SKM-1 treated with dmso at 0.1 percent for 144 hours (cell line): ENCODE measurements at regions not wholly inside any gene's neighbourhood (a gene's known extent, or its start where the extent isn't known, plus 50 kb on each side); places are given as distances from the start of the nearest gene placed in this dataset.

Source experiments
- DNase-seq: peaks from one replicate; lab custom pipeline; 2025; ENCODE audit not compliant: unreplicated experiment; lab: John Stamatoyannopoulos, UW

DNA sequence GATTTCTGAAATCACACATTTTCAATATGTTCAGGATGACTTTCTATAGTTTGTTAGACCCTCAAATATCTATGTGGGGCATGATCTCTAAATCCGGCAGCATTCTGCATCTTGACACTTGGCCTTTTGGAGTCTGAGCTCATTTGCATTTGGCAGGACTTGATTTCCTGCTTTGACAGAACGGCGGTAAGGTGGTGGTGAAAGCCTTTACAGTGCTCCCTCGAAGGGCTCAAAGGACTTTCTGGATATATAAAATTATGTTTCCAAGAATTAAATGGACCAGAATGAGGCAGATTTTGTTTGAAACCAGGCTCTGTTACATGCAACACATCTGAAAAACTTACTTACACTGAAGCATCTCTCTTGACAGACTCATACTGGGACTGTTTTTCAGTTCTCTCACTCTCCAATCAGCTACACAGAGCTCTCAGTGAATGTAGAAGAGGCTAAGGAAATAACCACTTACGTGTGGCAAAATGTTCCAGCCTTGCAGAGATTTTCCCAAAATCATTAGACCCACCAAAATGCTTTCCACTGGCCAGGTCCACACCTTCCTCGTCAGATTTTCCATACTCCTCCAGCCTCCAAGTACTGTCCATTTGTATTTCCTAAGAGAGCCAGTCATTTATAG is 207.2 kb downstream of the SPRY2 start:
- DNase-seq = no peak

DNA sequence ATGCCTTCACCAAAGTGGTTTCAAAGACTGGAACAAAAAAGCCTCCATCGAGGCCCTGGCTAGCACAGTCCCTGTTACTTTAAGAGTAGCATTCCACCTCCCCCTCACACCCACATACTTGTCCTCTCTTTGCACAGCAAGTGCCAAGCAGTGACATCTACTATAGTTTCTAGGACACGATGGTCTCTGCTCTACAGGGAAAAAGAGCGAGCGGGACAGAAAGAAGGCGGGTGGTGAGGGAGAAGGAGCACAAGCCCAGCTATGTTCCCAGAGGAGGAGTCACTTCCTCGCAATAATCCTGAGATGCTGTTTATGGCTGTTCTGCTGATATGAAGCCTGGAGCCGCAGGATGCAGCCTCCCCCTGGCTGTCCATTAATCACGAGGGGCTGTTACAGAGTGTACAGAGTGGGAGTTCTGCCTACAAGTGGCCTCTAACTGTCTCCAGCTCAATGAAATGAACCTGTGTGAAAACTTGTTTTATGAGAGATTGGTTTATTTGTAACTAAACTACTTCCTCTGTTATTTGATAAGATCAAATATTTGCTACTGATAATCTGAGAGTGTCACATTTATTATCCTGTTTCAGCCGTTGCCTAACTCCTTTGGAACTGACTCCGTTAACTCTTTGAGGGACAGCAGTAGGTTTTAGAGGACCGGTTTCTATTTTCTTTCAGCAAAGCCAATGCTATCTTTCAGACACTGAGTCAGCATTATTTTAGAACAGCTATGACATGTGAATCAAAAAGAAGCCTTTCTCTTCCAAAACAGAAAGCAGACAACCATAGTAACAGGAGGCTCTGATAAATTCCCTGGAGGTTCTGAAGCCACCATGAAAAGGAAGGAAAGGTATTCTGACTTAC is 208.0 kb downstream of the SPRY2 start:
- DNase-seq = no peak

DNA sequence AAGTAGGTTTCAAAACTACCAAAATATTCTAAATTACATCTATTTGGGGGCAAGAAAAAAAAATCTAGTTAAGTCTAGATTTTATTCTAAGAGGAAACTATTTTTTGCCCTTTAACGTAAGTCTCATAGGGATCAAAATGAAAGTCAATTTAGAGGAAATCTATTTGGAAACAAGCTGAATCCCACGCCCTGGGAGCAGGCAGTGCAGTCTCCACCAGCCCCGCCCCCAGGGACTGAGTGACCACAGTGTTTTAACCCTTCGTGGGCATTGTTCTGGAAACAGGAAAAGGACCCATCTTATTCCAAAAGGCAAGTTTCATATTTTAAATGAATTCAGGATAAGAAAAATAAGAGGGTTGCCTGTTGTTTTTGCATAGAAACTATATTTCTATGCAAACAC is 209.7 kb downstream of the SPRY2 start:
- no peak for DNase-seq

DNA sequence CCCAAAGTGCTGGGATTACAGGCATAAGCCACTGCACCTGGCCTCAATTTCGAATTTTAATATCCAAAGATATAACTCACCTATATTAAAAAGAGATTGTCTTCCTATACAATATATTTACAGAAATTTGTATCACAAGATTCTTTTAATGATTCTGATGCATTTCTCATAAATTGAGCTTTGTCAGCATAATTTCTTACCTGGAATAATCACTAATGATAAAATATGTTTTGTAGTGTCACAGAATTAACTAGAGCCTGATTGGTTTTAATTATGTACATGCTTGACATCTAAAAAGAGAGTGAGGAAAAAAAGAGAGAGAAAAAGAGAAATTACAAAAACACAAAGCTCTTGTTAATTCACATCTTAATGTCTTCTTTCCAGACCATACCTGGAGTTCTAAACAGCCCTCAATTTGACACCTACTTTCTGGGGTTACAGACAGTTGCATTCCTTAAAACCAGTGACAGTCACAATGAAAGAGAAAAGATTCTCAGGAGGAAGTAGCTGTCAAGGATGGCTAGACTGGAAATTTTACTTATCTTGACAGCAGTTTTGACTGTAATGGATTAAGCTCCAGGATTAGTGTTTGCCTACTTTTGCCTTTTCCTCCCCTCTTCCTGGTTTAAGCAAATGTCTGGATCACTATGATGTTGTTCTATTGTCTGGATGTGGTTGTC is 214.4 kb downstream of the SPRY2 start:
- no peak for DNase-seq

DNA sequence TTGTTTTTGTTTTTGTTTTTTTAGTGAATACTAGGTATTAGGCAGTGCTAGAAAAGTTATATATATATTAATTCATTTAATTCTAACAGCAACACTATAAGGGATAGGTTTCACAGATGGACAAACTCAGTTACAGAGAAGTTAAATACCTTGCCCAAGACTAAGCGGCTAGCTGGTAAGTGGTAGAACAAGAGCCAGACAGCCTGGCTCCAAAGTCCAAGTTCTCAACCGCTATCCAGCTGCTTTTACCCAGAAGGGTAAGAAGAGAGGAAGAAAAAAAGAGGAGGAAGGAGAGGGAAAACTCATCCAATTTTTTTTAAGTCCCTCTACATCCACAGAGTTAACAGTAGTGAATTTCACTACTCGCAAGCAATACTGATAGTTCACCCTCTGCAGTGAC is 217.0 kb downstream of the SPRY2 start:
- no peak for DNase-seq

DNA sequence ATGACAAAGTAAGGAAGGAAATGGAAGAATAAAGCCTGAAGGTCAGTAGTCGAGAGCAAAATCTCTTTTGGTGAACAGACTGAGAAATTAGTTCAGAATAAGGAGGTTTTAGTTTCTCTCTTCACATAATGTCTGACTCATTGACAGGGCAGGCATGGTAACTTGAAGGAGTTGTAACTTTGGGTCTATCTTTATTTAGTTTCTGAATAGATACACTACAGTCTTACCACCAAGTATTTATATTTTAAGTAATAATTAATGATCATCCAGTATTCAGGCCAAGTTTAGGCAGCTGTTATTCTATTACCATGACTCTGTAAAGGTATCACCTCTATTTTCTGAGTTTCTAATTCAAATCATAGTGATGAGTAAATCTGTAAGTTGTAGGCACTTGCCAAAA is 219.9 kb downstream of the SPRY2 start:
- no peak for DNase-seq

DNA sequence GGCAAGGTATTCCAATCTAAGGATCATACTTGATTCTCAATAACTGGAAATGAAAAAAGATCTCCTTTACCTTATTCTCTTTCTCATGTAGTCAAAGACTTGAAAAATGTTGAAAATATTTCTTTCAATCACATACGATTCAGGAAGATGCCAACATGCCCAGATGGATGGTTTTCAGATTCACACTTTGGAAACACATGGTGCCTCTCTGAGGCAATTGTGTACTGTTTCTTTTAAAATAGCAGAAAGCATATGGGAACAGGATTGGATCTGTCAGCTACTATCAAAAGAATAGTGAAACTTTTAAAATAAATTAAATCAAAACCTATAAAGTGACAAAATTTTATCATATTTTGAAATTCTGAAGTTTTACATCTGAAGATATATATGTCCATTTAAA is 222.4 kb downstream of the SPRY2 start:
- DNase-seq = no peak

DNA sequence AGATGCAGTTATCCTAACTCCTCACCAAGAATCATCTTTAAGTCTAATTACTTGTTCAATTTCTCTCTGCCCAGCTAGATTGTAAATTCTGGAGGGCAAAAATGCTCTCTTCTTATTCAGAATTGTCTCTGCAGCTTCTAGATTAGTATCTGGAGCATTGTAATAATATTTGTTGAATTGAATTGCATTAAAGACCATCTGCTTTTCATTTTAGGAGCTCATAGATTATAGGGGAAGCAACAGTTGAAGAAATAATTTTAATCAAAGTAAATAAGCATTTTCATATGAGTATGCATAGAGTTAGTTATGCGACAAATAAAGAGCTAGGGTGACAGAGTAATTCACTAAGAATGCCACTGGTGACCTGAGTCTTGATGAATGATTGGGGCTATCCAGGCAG is 222.8 kb downstream of the SPRY2 start:
- no peak for DNase-seq

DNA sequence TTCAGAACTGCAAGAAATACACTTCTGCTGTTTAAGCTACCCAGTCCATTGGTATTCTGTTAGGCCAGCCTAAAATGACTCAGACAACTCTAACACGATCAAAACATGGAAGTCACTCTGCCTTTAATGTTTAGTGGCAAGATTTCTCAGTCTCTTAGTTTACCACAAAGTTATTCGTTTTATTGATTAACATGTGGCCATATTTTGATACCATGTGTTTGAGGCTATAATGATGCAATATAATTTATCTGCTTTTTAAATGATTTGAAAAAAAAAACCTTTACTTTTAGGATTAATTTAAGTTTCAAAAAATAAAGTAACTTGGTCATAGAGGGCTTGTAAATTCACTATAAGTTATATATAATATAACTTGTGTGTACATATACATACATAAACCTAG is 223.4 kb downstream of the SPRY2 start:
- no peak for DNase-seq

DNA sequence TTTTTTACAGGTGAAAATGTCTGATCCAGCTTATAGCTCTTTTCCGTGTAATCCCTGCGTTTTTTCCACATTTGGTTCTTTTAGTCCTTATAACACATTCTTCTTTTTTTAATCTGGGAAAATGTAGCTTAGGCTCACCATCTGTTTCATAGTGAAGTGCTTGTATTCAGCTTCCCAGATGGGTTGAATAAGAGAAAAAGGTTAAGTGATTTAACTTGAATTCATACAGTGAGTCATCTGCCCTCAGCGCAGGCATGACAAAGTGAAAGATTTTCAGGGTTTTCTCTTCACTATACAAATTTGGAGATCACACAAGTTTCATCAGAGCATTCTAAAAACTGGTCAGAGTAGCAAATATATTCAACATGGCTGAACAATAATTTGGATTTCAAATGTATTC is 224.8 kb downstream of the SPRY2 start:
- no peak for DNase-seq

DNA sequence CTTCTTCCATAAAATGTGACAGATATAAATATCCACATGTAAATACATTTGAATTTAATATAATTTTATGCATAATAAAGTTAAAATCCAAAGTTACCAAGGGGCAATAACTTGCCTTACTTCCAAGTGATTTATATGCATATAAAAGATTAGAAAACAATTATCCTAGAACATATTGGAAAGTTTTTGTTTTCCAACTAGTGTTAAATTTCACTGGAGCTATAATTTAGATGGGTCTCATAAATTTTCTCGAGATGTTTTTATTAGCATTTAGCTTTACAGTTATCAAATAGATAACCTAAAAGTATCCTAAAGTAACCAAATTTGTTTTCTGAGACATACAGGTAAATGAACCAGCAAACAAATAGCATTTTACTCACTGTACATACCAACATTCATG is 225.3 kb downstream of the SPRY2 start:
- no peak for DNase-seq

DNA sequence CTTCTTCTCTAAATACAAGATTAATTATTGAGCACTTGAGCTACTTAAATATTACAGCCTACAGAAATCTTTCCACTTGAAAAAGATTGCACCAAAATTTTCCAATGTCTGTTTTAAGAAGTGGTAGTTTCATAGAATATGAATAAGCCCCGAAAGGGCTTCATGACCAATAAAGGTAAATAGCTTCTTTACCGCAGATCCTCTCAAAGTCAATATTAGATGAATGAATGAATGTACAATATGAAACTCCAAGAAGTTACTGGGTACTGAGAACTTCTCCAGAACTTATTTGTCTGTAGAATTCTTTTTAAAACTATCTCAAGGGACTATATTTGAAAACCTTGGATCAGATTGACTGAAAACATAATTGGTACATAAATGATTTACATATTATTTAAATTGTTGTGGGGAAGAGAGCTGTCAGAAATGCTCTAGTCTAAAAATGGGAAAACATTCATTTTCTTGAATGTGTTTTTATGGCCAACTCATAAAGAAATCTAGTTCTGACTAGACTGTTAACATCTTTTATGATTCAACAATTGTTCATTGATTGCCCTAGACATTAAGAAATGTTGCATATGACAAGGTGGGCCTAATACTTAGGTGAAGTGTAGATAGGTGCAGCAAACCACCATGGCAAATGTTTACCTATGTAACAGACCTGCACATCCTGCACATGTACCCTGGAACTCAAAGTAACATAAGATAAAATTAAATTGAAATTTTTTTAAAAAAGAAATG is 227.0 kb downstream of the SPRY2 start:
- no peak for DNase-seq

DNA sequence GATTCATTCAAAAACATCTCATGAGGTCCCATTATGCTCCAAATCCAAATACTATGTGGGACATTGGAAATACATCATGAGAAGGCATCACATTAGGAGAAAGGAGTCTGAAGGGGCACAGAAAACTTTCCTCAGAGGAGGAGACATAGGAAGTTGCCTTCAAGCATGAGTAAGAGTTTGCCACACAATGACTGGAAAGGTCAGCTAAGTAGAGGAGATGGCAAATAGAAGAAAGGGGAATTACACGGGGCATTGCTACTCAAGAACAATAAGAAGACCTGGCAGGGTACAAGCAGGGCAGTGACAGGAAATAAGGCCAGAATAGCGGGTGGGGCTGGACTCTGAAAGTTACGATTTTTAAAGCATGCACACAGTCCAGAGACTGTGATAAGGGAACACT is 231.6 kb downstream of the SPRY2 start:
- no peak for DNase-seq

DNA sequence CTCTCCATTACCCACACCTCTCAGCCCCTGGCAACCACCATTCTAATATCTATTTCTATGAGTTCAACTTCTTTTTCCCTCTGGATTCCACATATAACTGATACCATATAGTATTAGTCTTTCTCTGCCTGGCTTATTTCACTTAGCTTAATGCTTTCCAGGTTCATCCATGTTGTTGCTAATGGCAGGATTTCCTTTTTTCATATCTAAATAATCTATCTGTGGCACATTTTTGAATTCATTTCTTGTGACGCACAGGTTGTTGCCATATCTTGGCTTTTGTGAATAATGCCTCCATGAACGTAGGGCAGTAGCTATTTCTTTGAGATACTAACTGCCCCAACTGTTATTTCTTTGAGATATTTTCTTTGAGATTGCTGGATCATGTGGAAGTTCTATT is 235.6 kb downstream of the SPRY2 start:
- DNase-seq = no peak

DNA sequence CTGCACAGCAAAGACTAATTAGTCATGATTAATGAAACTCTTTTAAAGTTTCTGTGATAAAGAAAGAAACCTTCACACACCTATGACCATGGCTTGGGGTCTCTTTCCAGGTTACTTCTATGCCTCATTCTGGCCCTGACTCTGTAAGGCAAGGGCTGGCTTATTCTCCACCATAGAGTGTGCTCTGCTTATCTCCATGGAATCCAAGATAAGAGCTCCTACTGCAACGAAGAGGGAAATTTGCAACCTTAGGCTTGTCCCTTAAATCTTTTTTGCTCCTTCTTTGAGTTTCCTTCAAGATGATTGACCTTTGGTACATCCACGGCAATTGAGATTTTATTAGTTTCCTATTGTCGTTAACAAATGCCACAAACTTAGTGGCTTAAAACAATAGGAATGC is 239.9 kb downstream of the SPRY2 start:
- DNase-seq = no peak

DNA sequence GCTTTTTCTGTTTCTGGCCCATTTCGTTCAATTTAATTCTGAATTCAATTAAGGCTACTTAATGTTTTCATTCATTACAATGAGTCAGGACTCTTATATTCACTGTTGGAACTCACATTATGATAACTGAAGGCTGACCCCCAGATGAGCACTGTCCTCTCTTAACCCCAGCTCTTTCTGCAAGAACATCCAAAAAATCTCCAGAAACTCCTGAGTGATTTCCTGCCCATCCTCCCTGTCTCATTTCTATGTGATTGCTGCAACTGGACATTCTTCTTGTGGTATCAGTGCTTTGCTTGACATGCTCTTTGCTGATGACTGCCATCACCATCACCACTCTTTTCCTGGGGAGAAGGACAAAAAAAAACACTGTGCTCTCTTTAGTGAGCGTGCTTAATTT is 240.3 kb downstream of the SPRY2 start:
- DNase-seq = no peak

DNA sequence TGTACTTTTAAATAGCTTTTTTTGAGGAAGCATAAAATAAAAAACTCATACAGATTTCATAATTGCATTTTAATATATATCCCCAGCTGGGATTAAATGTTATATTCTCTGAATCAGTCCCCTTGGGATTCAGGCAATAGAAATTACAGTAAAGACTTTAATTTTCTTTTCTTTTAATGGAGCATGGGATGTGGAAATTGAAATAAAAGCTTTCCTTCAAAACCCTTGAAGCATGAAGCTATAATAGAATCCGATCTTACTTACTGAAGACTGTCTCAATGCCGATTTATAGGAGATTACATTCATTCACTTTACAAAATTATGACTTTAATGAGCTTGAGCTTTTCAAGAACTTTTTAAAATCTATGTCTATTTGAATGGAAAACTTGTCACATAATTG is 243.4 kb downstream of the SPRY2 start:
- DNase-seq = no peak

DNA sequence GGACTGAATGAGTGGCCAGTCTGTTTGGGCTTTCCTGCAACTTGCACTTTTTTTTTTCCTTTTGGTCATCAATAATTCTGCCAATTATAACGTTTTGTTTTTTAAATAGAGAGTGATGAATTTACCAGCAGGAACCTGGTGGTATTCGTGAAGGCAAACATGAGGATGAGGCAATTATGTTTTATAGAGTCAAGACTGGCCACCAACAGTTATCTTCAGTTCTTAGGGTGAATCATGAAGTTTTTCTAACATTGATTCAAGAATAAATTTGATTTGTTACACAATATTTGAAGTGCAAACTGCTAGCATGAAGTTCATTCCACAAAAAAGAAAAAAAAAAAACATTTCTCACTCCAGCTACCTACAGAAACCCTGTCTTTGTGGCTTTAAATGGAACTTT is 244.5 kb downstream of the SPRY2 start:
- DNase-seq = no peak

DNA sequence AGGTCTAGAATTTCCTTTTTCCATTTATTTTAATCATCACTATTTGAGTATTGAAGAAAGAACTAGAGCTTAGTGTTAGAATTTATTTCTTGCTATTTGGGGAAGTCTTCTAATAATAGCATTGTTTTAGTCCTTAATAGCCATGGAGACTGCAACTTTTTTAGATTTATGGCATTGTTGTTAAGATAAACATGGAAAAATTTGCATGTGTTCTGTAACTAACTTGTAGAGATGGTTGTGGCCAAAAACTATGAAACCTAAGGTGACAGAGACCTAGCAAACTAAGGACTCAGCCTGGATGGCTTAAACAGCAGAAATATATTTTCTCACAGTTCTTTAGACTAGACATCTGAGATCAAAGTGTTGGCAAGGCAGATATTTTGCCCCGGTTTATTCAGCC is 246.4 kb downstream of the SPRY2 start:
- no peak for DNase-seq

DNA sequence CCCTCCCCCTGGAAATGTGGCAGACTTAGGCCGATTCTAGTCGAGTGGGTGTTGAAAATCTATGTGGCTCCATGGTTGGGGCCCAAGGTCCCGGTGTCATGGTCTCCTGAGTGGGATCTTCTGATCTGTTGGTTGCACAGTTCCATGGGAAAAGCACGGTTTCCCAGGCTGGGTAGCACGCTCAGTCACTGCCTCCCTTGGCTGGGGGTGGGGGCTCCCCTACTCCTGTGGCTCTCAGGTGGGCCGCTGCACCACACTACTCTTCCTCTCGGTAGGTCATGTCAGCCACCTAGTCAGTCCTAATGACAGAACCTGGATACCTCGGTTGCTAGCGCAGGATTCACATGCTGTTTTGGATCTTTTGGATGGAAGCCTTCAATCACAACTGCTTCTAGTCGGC is 247.0 kb downstream of the SPRY2 start:
- no peak for DNase-seq

DNA sequence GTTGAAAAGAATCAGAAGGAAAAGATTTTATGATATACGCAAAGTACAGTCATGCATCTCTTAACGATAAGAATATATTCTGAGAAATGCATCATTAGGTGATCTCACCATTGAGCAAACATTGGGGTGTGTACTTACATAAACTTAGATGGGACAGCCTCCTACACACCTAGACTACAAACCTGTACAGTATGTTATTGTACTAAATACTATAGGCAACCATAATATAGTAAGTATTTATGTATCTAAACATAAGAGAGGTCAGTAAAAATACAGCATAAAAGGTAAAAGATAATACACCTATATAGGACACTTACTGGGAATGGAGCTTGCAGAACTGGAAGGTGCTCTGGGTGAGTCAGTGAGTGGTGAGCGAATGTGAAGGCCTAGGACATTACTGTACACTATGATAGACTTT is 254.6 kb downstream of the SPRY2 start:
- DNase-seq = no peak
